GM23338 (cell line): ENCODE measurements at regions not wholly inside any gene's neighbourhood (a gene's known extent, or its start where the extent isn't known, plus 50 kb on each side); places are given as distances from the start of the nearest gene placed in this dataset.

Experiments
- ATAC-seq: fragments of 200-7000 bp; cut with Tn5 transposase; 3 replicates; pipeline ENCODE4 v1.9.1; 2020
- DNase-seq: peaks from one replicate; pipeline ENCODE4 v3.0.0-alpha.2; 2015; ENCODE audit warnings: low spot score
- H2AFZ ChIP-seq: fragments of 200-600 bp; sonication (generic); 2 replicates; pipeline ENCODE4 v1.8.0; 2016; ENCODE audit warnings: antibody characterized with exemption, mild to moderate bottlenecking, moderate library complexity
- H3F3A ChIP-seq: fragments of 200-600 bp; sonication (generic); replicated peaks from 2 replicates; pipeline ENCODE4 v1.8.0; 2017; ENCODE audit warnings: antibody characterized with exemption, mixed run types, low read depth
- H3K27ac ChIP-seq: fragments of 200-600 bp; sonication (generic); 2 replicates; pipeline ENCODE4 v1.6.1; 2016; ENCODE audit warnings: low read depth
- H3K27me3 ChIP-seq: fragments of 200-600 bp; sonication (generic); 2 replicates; pipeline ENCODE4 v1.8.0; 2016; ENCODE audit warnings: mild to moderate bottlenecking, mixed run types, moderate library complexity; ENCODE audit not compliant: insufficient read depth
- H3K36me3 ChIP-seq: fragments of 200-600 bp; sonication (generic); 2 replicates; pipeline ENCODE4 v1.8.0; 2016; ENCODE audit warnings: mild to moderate bottlenecking; ENCODE audit not compliant: insufficient read depth
- H3K4me1 ChIP-seq: fragments of 200-600 bp; sonication (generic); 2 replicates; pipeline ENCODE4 v1.8.0; 2016; ENCODE audit warnings: mild to moderate bottlenecking, moderate library complexity; ENCODE audit not compliant: insufficient read depth
- H3K4me2 ChIP-seq: fragments of 200-600 bp; sonication (generic); 2 replicates; pipeline ENCODE4 v1.7.1; 2017; ENCODE audit warnings: mixed run types
- H3K4me3 ChIP-seq: fragments of 200-600 bp; sonication (generic); 2 replicates; pipeline ENCODE4 v1.6.1; 2016; ENCODE audit warnings: mixed run types
- H3K79me2 ChIP-seq: fragments of 200-600 bp; sonication (generic); replicated peaks from 2 replicates; pipeline ENCODE4 v1.8.0; 2017; ENCODE audit warnings: mild to moderate bottlenecking; ENCODE audit not compliant: insufficient read depth
- H3K9me2 ChIP-seq: fragments of 200-600 bp; sonication (generic); 2 replicates; pipeline ENCODE4 v1.8.0; 2017; ENCODE audit not compliant: insufficient read depth
- H4K20me1 ChIP-seq: fragments of 200-600 bp; sonication (generic); replicated peaks from 2 replicates; pipeline ENCODE4 v1.8.0; 2017; ENCODE audit warnings: mild to moderate bottlenecking; ENCODE audit not compliant: insufficient read depth
- H3K27ac Mint-ChIP-seq: 2 replicates; pipeline ENCODE4 v1.8.0; 2020; ENCODE audit warnings: inconsistent platforms, mild to moderate bottlenecking, moderate library complexity, mixed read lengths
- H3K27me3 Mint-ChIP-seq: 3 replicates; pipeline ENCODE4 v1.8.0; 2022; ENCODE audit warnings: low read depth, mild to moderate bottlenecking, moderate library complexity, mixed read lengths, inconsistent platforms; ENCODE audit not compliant: insufficient read depth, poor library complexity
- H3K36me3 Mint-ChIP-seq: 3 replicates; pipeline ENCODE4 v1.8.0; 2021; ENCODE audit warnings: low read depth, mild to moderate bottlenecking, inconsistent platforms, moderate library complexity, mixed read lengths
- H3K4me1 Mint-ChIP-seq: 3 replicates; pipeline ENCODE4 v1.8.0; 2020; ENCODE audit warnings: mild to moderate bottlenecking, inconsistent platforms, mixed read lengths
- H3K4me3 Mint-ChIP-seq: 3 replicates; pipeline ENCODE4 v1.8.0; 2021; ENCODE audit warnings: moderate library complexity, mild to moderate bottlenecking, inconsistent platforms, mixed read lengths
- H3K9me3 Mint-ChIP-seq: 3 replicates; pipeline ENCODE4 v1.8.0; 2020; ENCODE audit warnings: moderate library complexity, mild to moderate bottlenecking, inconsistent platforms, mixed read lengths
- CREB1 ChIP-seq: fragments of 250-450 bp; sonication (Bioruptor Pico); IDR thresholded peaks from 2 replicates; pipeline ENCODE4 v1.5.0; 2020; ENCODE audit warnings: low read depth, mild to moderate bottlenecking, moderate library complexity
- EZH2 ChIP-seq: fragments of 200-600 bp; sonication (generic); IDR thresholded peaks from one replicate; pipeline ENCODE4 v1.8.0; 2017; ENCODE audit warnings: antibody characterized with exemption, mild to moderate bottlenecking, low read depth; ENCODE audit not compliant: unreplicated experiment
- EZH2phosphoT487 ChIP-seq: fragments of 200-600 bp; sonication (generic); IDR thresholded peaks from one replicate; pipeline ENCODE4 v1.8.1; 2018; ENCODE audit warnings: antibody characterized with exemption; ENCODE audit not compliant: unreplicated experiment
- JUNB ChIP-seq: IDR thresholded peaks from one replicate; pipeline ENCODE4 v1.6.1; 2016; ENCODE audit warnings: antibody characterized with exemption; ENCODE audit not compliant: unreplicated experiment
- NANOG ChIP-seq: IDR thresholded peaks from 2 replicates; pipeline ENCODE4 v1.6.1; 2016; ENCODE audit warnings: antibody characterized with exemption, borderline replicate concordance
- POLR2AphosphoS5 ChIP-seq: IDR thresholded peaks from 2 replicates; pipeline ENCODE4 v1.6.1; 2016; ENCODE audit warnings: antibody characterized with exemption, low read depth
- REST ChIP-seq: IDR thresholded peaks from one replicate; pipeline ENCODE4 v1.6.1; 2018; ENCODE audit warnings: antibody characterized with exemption; ENCODE audit not compliant: unreplicated experiment
- STAT1 ChIP-seq: IDR thresholded peaks from one replicate; pipeline ENCODE4 v1.6.1; 2016; ENCODE audit warnings: antibody characterized with exemption; ENCODE audit not compliant: unreplicated experiment
- ZNF114 ChIP-seq: fragments of 250-450 bp; sonication (Bioruptor Pico); IDR thresholded peaks from 2 replicates; pipeline ENCODE4 v1.5.0; 2020; ENCODE audit warnings: mild to moderate bottlenecking, moderate library complexity
- ZNF331 ChIP-seq: fragments of 250-450 bp; sonication (Bioruptor Pico); IDR thresholded peaks from 2 replicates; pipeline ENCODE4 v1.5.0; 2020; ENCODE audit warnings: low read depth, mild to moderate bottlenecking, moderate library complexity
- ZNF462 ChIP-seq: fragments of 250-450 bp; sonication (Bioruptor Pico); IDR thresholded peaks from 2 replicates; pipeline ENCODE4 v1.5.0; 2020; ENCODE audit warnings: mild to moderate bottlenecking, moderate library complexity
- TF ChIP-seq, protein P1 (sequence below), 2 experiments: fragments of 200-600 bp in 1 of 2; sonication (generic) in 1 of 2; conservative IDR thresholded peaks; 2 replicates each; pipeline versions ENCODE4 v1.5.1 to v1.6.1; 2016 to 2017; ENCODE audit warnings: antibody characterized with exemption in 2 of 2, low read depth in 2 of 2, mild to moderate bottlenecking in 2 of 2, moderate library complexity in 1 of 2
- TF ChIP-seq, protein P2 (sequence below): IDR thresholded peaks from 2 replicates; pipeline ENCODE4 v1.6.1; 2016; ENCODE audit warnings: antibody characterized with exemption

GRCh38 chr12:31906557-31907301 lies 52.5 kb upstream of the RESF1 start:
- H3K4me2 ChIP-seq: no peak overlapping the region
- Mint-ChIP-seq H3K4me3 (no peak overlapping the region), H3K36me3 (peaks cover 52% of the 10 kb centered on the region), H3K27me3 (peaks cover 4% of the 10 kb centered on the region), H3K9me3 (peaks cover 66% of the 10 kb centered on the region), H3K27ac (no peak overlapping the region), H3K4me1 (no peaks in the 10 kb centered on the region)
- DNase-seq (no peak), ATAC-seq (no peak)
- no peaks in the 10 kb centered on the region for H3K79me2 ChIP-seq
- no peaks in the 10 kb centered on the region for H4K20me1 ChIP-seq
- H3K9me2 ChIP-seq: no peaks in the 10 kb centered on the region
- TF ChIP-seq STAT1 (no peak), POLR2AphosphoS5 (no peak), EZH2phosphoT487 (no peak), NANOG (no peak), ZNF331 (CRISPR knock-in tag) (no peak), EZH2 (no peak), ZNF462 (CRISPR knock-in tag) (no peak), ZNF114 (no peak), REST (no peak), JUNB (no peak), CREB1 (CRISPR knock-in tag) (no peak)
- TF ChIP-seq, protein P1, sequence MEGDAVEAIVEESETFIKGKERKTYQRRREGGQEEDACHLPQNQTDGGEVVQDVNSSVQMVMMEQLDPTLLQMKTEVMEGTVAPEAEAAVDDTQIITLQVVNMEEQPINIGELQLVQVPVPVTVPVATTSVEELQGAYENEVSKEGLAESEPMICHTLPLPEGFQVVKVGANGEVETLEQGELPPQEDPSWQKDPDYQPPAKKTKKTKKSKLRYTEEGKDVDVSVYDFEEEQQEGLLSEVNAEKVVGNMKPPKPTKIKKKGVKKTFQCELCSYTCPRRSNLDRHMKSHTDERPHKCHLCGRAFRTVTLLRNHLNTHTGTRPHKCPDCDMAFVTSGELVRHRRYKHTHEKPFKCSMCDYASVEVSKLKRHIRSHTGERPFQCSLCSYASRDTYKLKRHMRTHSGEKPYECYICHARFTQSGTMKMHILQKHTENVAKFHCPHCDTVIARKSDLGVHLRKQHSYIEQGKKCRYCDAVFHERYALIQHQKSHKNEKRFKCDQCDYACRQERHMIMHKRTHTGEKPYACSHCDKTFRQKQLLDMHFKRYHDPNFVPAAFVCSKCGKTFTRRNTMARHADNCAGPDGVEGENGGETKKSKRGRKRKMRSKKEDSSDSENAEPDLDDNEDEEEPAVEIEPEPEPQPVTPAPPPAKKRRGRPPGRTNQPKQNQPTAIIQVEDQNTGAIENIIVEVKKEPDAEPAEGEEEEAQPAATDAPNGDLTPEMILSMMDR (conservative IDR thresholded peaks at IDR 0.05; ENCODE audit: low read depth in 2 of 2): no peak
- TF ChIP-seq, protein P2, sequence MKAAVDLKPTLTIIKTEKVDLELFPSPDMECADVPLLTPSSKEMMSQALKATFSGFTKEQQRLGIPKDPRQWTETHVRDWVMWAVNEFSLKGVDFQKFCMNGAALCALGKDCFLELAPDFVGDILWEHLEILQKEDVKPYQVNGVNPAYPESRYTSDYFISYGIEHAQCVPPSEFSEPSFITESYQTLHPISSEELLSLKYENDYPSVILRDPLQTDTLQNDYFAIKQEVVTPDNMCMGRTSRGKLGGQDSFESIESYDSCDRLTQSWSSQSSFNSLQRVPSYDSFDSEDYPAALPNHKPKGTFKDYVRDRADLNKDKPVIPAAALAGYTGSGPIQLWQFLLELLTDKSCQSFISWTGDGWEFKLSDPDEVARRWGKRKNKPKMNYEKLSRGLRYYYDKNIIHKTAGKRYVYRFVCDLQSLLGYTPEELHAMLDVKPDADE: no peak
- H3F3A ChIP-seq: no peaks in the 10 kb centered on the region
- no peaks in the 10 kb centered on the region for H3K27me3 ChIP-seq
- H3K4me1 ChIP-seq: no peaks in the 10 kb centered on the region
- H2AFZ ChIP-seq: no peak overlapping the region
- peaks cover 4% of the 10 kb centered on the region; the same call in 1 of the 2 replicates for H3K36me3 ChIP-seq
- H3K4me3 ChIP-seq: no peak overlapping the region
- H3K27ac ChIP-seq: no peak overlapping the region
